HG03342 (cell line): ENCODE measurements at regions not wholly inside any gene's neighbourhood (a gene's known extent, or its start where the extent isn't known, plus 50 kb on each side); places are given as distances from the start of the nearest gene placed in this dataset.
"Not testable (repeated sequence)": the region's sequence is repeated elsewhere in the genome, so short reads cannot be mapped to it uniquely, and the experiment has no call there.

ENCODE experiments used
- ATAC-seq: cut with Tn5 transposase; IDR thresholded peaks from one replicate; pipeline ENCODE4 v1.9.1; 2021; ENCODE audit warnings: mild to moderate bottlenecking, moderate library complexity; ENCODE audit not compliant: unreplicated experiment

GRCh38 chr17:5943982-5944381 lies 126.2 kb upstream of the WSCD1 start:
- ATAC-seq, result no peak

- ATAC-seq, result no peak
Observed at GRCh38 chr17:5947701-5948180, 122.4 kb upstream of the WSCD1 start.

GRCh38 chr17:5948811-5949210 lies 121.4 kb upstream of the WSCD1 start:
- ATAC-seq, result no peak

GRCh38 chr17:5950878-5951277 lies 119.3 kb upstream of the WSCD1 start:
- ATAC-seq, result no peak

- ATAC-seq, result no peak
Observed at GRCh38 chr17:5951912-5952311, 118.3 kb upstream of the WSCD1 start.

GRCh38 chr17:5952518-5952917 lies 117.7 kb upstream of the WSCD1 start:
- no peak for ATAC-seq

GRCh38 chr17:5955764-5956163 lies 114.4 kb upstream of the WSCD1 start:
- ATAC-seq, result no peak

- no peak for ATAC-seq
Observed at GRCh38 chr17:5958850-5959249, 111.3 kb upstream of the WSCD1 start.

GRCh38 chr17:5962371-5962770 lies 107.8 kb upstream of the WSCD1 start:
- no peak for ATAC-seq

GRCh38 chr17:5971969-5972368 lies 98.2 kb upstream of the WSCD1 start:
- no peak for ATAC-seq

GRCh38 chr17:5973410-5973809 lies 96.8 kb upstream of the WSCD1 start:
- ATAC-seq, result no peak

GRCh38 chr17:5975661-5976060 lies 94.5 kb upstream of the WSCD1 start:
- no peak for ATAC-seq

GRCh38 chr17:5976251-5976650 lies 93.9 kb upstream of the WSCD1 start:
- ATAC-seq, result no peak

- no peak for ATAC-seq
Observed at GRCh38 chr17:5978496-5978895, 91.7 kb upstream of the WSCD1 start.

GRCh38 chr17:5980941-5981340 lies 89.2 kb upstream of the WSCD1 start:
- ATAC-seq, result no peak

GRCh38 chr17:5986644-5987043 lies 83.5 kb upstream of the WSCD1 start:
- no peak for ATAC-seq

- no peak for ATAC-seq
Observed at GRCh38 chr17:6000426-6000825, 69.8 kb upstream of the WSCD1 start.

GRCh38 chr17:6003221-6003620 lies 67.0 kb upstream of the WSCD1 start:
- not testable (repeated sequence) for ATAC-seq

- ATAC-seq, result no peak
Observed at GRCh38 chr17:6005939-6006338, 64.2 kb upstream of the WSCD1 start.

- no peak for ATAC-seq
Observed at GRCh38 chr17:6011206-6011605, 59.0 kb upstream of the WSCD1 start.

GRCh38 chr17:6018788-6019187 lies 51.4 kb upstream of the WSCD1 start:
- no peak for ATAC-seq

GRCh38 chr17:6019959-6020358 lies 50.2 kb upstream of the WSCD1 start:
- ATAC-seq, result no peak

- no peak for ATAC-seq
Observed at GRCh38 chr17:6020376-6021010, 49.7 kb upstream of the WSCD1 start.
